GM12875 (cell line): ENCODE measurements at regions not wholly inside any gene's neighbourhood (a gene's known extent, or its start where the extent isn't known, plus 50 kb on each side); places are given as distances from the start of the nearest gene placed in this dataset.

Experiments used
- H3K4me3 ChIP-seq: one replicate; pipeline ENCODE4 v1.5.1; 2011; ENCODE audit warnings: low read depth, low read length, control low read depth
- TF ChIP-seq, protein P1 (sequence below): IDR thresholded peaks from 2 replicates; pipeline ENCODE4 v1.5.1; 2011; ENCODE audit warnings: low read depth, mild to moderate bottlenecking, control low read depth, inconsistent platforms, low read length, moderate library complexity, borderline replicate concordance; ENCODE audit not compliant: insufficient read depth

DNA sequence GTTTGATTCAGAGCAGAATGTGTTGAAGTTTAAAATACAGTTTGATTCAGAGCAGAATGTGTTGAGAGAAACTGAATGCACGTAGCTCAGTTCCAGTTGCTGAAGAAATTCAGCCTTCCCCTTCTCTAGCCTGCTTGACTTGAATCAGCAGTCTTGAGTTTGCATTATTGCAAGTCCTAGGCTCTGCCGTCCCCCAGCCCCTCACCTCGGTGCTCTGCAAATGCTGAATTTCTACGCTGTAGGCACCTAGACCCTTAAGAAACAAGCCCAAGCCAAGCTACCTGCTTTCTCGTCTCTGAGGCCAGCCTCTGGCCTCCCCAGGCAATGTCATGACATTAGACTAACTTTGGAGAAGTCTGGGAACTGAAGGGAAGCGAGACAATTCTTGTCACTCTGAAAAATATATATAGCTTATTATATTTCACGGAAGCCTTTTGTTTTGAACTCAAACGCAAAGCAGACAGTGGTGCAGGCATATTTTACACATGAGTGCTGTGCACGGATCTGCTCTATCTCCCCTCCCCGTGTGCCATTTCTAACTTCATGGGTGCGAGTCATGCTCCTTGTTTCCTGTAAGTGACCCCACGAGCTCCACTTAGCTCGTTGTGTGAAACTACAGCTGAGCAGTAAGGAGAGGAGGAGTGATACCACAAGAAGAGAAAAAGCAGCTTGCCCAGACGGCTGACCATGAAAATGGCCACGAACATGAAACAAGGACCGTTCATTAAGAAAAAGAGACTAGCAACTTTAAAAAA, 71.4 kb upstream of the DUSP22 start:
- TF ChIP-seq, protein P1, sequence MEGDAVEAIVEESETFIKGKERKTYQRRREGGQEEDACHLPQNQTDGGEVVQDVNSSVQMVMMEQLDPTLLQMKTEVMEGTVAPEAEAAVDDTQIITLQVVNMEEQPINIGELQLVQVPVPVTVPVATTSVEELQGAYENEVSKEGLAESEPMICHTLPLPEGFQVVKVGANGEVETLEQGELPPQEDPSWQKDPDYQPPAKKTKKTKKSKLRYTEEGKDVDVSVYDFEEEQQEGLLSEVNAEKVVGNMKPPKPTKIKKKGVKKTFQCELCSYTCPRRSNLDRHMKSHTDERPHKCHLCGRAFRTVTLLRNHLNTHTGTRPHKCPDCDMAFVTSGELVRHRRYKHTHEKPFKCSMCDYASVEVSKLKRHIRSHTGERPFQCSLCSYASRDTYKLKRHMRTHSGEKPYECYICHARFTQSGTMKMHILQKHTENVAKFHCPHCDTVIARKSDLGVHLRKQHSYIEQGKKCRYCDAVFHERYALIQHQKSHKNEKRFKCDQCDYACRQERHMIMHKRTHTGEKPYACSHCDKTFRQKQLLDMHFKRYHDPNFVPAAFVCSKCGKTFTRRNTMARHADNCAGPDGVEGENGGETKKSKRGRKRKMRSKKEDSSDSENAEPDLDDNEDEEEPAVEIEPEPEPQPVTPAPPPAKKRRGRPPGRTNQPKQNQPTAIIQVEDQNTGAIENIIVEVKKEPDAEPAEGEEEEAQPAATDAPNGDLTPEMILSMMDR, result no peak

DNA sequence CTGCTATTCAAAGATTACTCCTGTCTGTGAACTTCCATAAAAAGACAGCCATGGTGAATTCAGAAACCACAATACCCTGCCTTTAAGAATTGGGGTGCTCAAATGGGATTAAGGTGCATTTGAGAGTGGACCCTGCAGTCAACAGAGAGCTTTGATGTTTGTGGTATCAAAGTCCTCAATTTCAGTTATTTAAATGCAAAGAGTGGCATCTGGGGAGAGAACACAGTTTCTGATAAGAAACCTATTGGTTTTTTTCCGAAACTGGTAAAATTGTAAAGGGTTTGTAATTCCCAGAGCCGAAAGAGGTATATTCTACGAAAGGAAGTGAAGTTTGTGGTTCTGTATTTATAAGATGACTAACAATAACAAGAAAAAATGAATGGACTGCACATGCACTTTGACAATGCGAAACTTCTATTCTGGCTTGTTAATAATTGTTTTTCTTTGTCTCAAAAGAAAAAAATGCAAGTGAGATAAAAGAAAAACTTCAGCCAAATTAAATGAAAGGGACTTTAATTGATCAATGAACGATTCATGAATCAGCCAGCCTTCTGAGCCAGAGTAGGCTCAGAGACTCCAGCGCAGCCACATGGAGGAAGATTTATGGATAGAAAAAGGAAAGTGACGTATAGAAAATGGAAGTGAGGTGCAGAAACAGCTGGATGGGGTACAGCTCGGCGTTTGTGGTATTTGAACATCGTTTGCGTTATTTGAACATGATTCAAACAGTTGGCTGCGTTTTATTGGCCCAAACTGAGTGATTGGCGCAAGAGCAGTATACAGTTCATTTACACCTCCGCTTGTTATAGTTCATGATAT, 70.5 kb upstream of the DUSP22 start:
- TF ChIP-seq, protein P1, result no peak
- H3K4me3 ChIP-seq, result no peak overlapping the region

More for the DNA sequence above, 71.4 kb upstream of the DUSP22 start:
- H3K4me3 ChIP-seq, result no peak overlapping the region

DNA sequence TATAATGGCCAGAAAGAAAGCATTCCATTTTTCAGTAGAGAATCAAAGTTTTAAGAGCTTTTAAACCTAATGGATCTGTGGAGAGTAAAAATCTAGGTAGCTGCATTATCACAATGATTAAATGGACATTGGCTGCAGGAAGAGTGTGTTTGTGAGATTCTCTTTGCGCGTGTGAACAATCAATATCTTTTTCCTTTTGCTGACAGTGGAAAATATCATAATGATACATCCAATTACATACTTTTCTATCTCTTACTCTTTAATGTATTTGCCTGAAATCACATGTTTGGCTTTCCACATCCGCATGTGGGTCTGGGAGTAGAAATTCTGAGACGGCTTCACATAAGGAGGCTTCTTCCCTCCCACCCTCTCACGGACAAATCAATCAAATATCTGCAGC, 69.8 kb upstream of the DUSP22 start:
- no peak overlapping the region for H3K4me3 ChIP-seq
- TF ChIP-seq, protein P1, result no peak

DNA sequence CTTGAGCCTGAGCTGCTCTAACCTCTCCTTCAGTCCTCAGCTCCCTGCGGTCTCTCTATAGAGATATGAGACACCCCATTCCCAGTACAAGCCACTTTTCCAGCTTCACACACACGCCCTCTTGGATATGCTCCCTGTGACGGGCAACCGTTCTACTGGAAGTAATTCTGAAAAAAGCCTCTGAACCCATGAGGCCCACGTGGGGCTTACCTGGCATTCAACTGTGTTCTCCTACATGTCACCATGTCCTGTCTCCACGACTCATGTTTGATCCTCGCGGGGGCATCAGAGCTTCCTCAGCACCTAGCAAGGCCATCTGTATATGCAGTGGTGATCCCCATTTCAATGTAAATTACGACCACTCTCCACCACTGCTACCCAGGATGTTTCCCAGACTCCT, 69.2 kb upstream of the DUSP22 start:
- H3K4me3 ChIP-seq, result no peak overlapping the region
- TF ChIP-seq, protein P1, result no peak

DNA sequence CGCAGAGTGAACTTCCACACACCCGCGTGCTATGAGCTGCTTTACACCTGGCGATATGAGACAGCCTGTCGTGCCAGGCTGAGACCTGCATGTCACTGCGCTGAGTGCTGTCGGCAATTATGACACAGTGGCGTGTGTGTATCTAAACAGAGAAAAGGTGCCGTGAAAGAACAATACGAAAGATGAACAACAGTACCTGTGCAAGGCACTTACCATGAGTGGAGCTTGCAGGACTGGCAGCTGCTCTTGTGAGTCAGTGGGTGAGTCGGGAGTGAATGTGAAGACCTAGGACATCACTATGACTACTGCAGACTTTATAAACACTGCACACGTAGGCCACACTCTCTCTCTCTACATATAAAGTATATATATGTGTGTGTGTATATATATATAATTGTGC, 68.5 kb upstream of the DUSP22 start:
- TF ChIP-seq, protein P1, result no peak
- H3K4me3 ChIP-seq, result no peak overlapping the region

DNA sequence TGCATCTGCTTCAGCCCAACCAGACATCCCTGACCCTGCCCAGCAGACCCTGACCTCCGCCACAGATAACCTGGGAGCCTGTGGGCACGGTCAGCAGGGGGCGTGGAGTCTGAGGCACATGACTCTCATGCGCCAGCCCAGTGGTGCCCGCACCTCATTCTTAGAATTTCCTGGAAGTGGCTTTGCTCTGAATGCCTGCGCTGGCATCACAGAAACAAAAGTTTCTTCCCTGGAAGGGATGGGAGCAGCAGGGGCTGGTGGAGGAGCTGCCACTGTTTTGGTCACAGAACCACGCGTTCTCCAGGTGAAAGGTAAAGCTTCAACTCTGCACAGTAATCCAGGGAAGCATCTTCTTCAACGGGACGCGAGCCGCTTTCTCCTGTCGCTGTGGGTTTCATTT, 67.9 kb upstream of the DUSP22 start:
- H3K4me3 ChIP-seq, result no peak overlapping the region
- TF ChIP-seq, protein P1, result no peak
